HUES6 (cell line): ENCODE measurements at regions not wholly inside any gene's neighbourhood (a gene's known extent, or its start where the extent isn't known, plus 50 kb on each side); places are given as distances from the start of the nearest gene placed in this dataset.
"Not testable (repeated sequence)": the region's sequence is repeated elsewhere in the genome, so short reads cannot be mapped to it uniquely, and the experiment has no call there.

Source experiments
- H3K27ac ChIP-seq: 2 replicates; pipeline ENCODE4 v1.7.0; 2013; ENCODE audit warnings: low read depth, mild to moderate bottlenecking, low read length, inconsistent platforms
- H3K27me3 ChIP-seq: 2 replicates; pipeline ENCODE4 v1.6.1; 2013; ENCODE audit warnings: low read length; ENCODE audit not compliant: control insufficient read depth, insufficient read depth
- H3K36me3 ChIP-seq: 2 replicates; pipeline ENCODE4 v1.6.1; 2013; ENCODE audit warnings: low read length; ENCODE audit not compliant: control insufficient read depth, insufficient read depth
- H3K4me1 ChIP-seq: 2 replicates; pipeline ENCODE4 v1.6.1; 2013; ENCODE audit warnings: low read length; ENCODE audit not compliant: control insufficient read depth, insufficient read depth
- H3K4me3 ChIP-seq: 2 replicates; pipeline ENCODE4 v1.5.1; 2013; ENCODE audit warnings: low read depth, low read length
- H3K9ac ChIP-seq: one replicate; pipeline ENCODE4 v1.6.1; 2013; ENCODE audit warnings: mild to moderate bottlenecking, low read length
- H3K9me3 ChIP-seq: 2 replicates; pipeline ENCODE4 v1.6.1; 2013; ENCODE audit warnings: low read depth, low read length; ENCODE audit not compliant: control insufficient read depth, insufficient read depth

- Histone ChIP-seq H3K27ac (no peak overlapping the region), H3K36me3 (no peaks in the 10 kb centered on the region), H3K4me1 (no peaks in the 10 kb centered on the region), H3K27me3 (no peaks in the 10 kb centered on the region), H3K4me3 (no peak overlapping the region), H3K9me3 (peaks cover 47% of the 10 kb centered on the region), H3K9ac (no peak overlapping the region)
Measured at GRCh38 chrX:55813150-55813549, 95.6 kb downstream of the RRAGB start.

GRCh38 chrX:55815546-55815945, 98.0 kb downstream of the RRAGB start:
- H3K27ac ChIP-seq, result no peak overlapping the region
- H3K4me3 ChIP-seq, result no peak overlapping the region
- peaks cover 45% of the 10 kb centered on the region for H3K9me3 ChIP-seq
- H3K9ac ChIP-seq, result no peak overlapping the region
- H3K27me3 ChIP-seq, result no peaks in the 10 kb centered on the region
- H3K4me1 ChIP-seq, result peaks cover 12% of the 10 kb centered on the region; the same call in 1 of the 2 replicates
- no peaks in the 10 kb centered on the region for H3K36me3 ChIP-seq

- Histone ChIP-seq H3K27ac (no peak overlapping the region), H3K4me1 (peaks cover 12% of the 10 kb centered on the region; the same call in 1 of the 2 replicates), H3K9ac (no peak overlapping the region), H3K4me3 (no peak overlapping the region), H3K9me3 (peaks cover 40% of the 10 kb centered on the region), H3K27me3 (no peaks in the 10 kb centered on the region), H3K36me3 (no peaks in the 10 kb centered on the region)
Measured at GRCh38 chrX:55816023-55816422, 98.5 kb downstream of the RRAGB start.

DNA sequence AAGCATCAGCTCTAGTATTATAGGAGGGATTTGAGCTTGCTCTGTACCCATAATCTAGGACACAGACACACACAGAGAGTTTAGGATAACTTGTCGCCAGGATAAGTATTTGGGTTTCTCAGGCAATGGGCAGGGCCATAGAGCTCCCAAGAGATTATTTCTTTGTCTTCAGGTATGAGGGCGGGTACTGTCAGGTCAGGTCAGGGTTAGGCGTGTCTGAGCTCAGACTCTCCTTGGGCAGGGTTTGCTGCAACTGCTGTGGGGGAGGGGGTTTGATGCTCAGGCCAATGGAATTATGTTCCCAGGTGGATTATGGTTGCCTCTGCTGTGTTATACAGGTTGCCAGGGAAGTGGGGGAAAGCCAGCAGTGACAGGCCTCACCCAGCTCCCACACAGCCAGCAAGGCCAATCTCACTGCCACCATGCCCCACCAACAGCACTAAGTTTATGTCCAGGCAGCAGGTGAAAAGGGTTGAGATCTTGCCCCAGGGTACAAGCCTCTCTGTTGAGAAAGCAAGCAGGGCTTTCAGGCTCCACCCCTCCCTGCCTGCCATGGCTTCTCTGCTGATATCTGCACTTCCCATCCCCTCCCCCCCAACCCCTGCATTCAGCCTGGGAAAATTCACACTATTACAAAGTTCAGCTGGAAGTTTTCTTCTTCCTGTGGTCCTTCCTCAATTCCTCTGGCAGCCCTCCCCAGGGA, 101.3 kb downstream of the RRAGB start:
- Histone ChIP-seq H3K27ac (no peak overlapping the region), H3K4me3 (no peak overlapping the region), H3K9ac (no peak overlapping the region), H3K9me3 (peaks cover 24% of the 10 kb centered on the region), H3K36me3 (no peaks in the 10 kb centered on the region), H3K4me1 (peaks cover 12% of the 10 kb centered on the region; the same call in 1 of the 2 replicates), H3K27me3 (no peaks in the 10 kb centered on the region)

GRCh38 chrX:55839485-55839884, 121.9 kb downstream of the RRAGB start:
- no peak overlapping the region for H3K9ac ChIP-seq
- peaks cover 6% of the 10 kb centered on the region; the same call in 1 of the 2 replicates for H3K4me1 ChIP-seq
- H3K27me3 ChIP-seq, result no peaks in the 10 kb centered on the region
- no peaks in the 10 kb centered on the region for H3K36me3 ChIP-seq
- no peak overlapping the region for H3K27ac ChIP-seq
- no peak overlapping the region for H3K4me3 ChIP-seq
- H3K9me3 ChIP-seq, result peaks cover 29% of the 10 kb centered on the region

DNA sequence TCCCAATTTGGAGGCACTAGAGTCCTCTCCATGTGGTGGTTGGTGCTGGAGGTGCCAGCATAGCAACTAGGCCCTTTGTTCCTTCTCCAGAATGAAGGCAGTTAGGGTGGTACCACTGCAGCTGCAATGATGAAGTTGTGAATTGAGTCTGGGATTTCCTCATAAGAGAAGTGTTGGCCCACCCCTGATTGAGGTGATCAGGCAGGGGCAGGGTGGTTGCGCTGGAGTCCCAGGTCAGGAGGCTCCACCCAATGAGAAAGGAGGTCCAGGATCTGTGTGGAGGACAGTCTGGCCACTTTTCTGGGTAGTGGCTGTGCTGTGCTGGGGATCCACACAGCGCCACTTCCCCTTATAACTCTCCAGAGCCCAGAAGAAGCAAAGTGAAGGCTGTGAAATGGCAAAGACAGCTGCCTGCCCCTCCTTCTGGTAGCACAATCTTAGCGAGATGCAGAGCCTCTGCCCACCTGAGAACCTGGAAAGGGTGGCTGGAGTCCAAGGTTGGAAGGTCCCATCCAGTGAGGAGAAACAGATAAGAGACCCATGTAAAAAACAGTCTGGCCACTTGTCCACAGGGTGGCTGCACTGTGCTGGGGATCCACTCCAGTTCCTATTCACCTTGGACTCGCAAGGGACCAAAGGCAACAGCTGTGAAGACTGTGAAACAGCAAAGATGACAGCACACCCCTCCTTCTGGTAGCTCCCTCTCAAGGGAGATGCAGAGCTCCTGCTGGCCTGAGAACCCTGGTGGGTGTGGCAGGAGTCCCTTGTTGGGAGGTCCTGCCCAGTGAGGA, 124.6 kb downstream of the RRAGB start:
- Histone ChIP-seq H3K27ac (no peak overlapping the region), H3K27me3 (no peaks in the 10 kb centered on the region), H3K9me3 (peaks cover 29% of the 10 kb centered on the region), H3K36me3 (no peaks in the 10 kb centered on the region), H3K9ac (no peak overlapping the region), H3K4me3 (no peak overlapping the region), H3K4me1 (peaks cover 6% of the 10 kb centered on the region; the same call in 1 of the 2 replicates)

- not testable (repeated sequence) for H3K27me3 ChIP-seq, H3K27ac ChIP-seq, H3K4me3 ChIP-seq, H3K36me3 ChIP-seq, H3K9ac ChIP-seq
- peaks cover 22% of the 10 kb centered on the region for H3K9me3 ChIP-seq
- H3K4me1 ChIP-seq, result peaks cover 14% of the 10 kb centered on the region; the same call in 1 of the 2 replicates
Measured at GRCh38 chrX:55866779-55867178, 149.2 kb downstream of the RRAGB start.

DNA sequence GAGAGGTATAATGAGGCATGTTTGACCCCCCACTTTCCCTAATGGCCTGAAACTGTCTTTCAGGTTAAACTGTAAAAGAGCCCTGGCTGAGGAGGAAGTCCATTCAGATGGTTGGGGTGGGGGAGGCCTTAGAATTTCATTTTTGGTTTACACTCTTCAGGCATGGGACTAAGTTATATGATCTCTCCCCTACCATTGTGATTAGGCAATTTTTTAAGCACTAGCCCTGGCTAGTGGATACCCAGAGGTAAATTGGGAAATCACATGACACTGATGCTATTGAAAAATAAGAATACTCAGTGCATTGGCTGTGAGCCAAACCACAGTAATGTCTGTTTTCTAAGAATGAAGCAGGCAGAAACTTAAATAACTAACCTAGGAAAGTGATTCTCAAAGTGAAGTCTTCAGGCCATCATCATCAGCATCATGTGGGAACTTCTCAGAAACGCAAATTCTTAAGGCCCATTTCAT, 149.7 kb downstream of the RRAGB start:
- H3K27me3 ChIP-seq, result no peaks in the 10 kb centered on the region
- H3K9me3 ChIP-seq, result peaks cover 19% of the 10 kb centered on the region
- no peaks in the 10 kb centered on the region; the same call in 1 of the 2 replicates for H3K36me3 ChIP-seq
- H3K27ac ChIP-seq, result peak overlapping the region; percentile 7; the same call in 1 of the 2 replicates
- H3K4me3 ChIP-seq, result no peak overlapping the region
- peaks cover 14% of the 10 kb centered on the region; the same call in 1 of the 2 replicates for H3K4me1 ChIP-seq
- H3K9ac ChIP-seq, result no peak overlapping the region

- Histone ChIP-seq H3K4me1 (peaks cover 17% of the 10 kb centered on the region; the same call in 1 of the 2 replicates), H3K27ac (peak overlapping the region; percentile 7; the same call in 1 of the 2 replicates), H3K9me3 (peaks cover 14% of the 10 kb centered on the region), H3K36me3 (no peaks in the 10 kb centered on the region; the same call in 1 of the 2 replicates), H3K9ac (no peak overlapping the region), H3K4me3 (no peak overlapping the region), H3K27me3 (no peaks in the 10 kb centered on the region)
Measured at GRCh38 chrX:55867708-55868107, 150.2 kb downstream of the RRAGB start.

GRCh38 chrX:55874807-55875206, 157.3 kb downstream of the RRAGB start:
- Histone ChIP-seq H3K27me3 (no peaks in the 10 kb centered on the region), H3K9me3 (peaks cover 34% of the 10 kb centered on the region), H3K27ac (no peak overlapping the region), H3K9ac (no peak overlapping the region), H3K4me3 (no peak overlapping the region), H3K4me1 (0 out of 2 replicates have a peak, but pooled peaks cover 4% of the 10 kb centered on the region), H3K36me3 (no peaks in the 10 kb centered on the region)

DNA sequence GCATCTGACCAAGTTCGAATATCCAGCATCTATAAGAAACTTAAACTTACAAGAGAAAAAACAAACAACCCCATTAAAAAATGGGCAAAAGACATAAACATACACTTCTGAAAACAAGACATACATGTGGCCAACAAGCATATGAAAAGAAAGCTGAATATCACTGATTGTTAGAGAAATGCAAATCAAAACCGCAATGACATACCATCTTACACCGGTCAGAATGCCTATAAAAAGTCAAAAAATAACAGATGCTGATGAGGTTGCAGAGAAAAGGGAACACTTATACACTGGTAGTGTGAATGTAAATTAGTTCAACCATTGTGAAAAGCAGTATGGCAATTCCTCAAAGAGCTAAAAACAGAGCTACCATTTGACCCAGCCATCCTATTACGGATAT, 166.0 kb downstream of the RRAGB start:
- H3K27ac ChIP-seq, H3K27me3 ChIP-seq, H3K4me3 ChIP-seq, H3K36me3 ChIP-seq, H3K9ac ChIP-seq, H3K4me1 ChIP-seq: not testable (repeated sequence)
- H3K9me3 ChIP-seq, result peaks cover 21% of the 10 kb centered on the region; the same call in 1 of the 2 replicates
